LNCaP clone FGC (cell line): ENCODE measurements at regions not wholly inside any gene's neighbourhood (a gene's known extent, or its start where the extent isn't known, plus 50 kb on each side); places are given as distances from the start of the nearest gene placed in this dataset.

Experiments
- DNase-seq: peaks from one replicate; pipeline ENCODE4 v3.0.0-alpha.2; 2011; ENCODE audit warnings: low read depth
- H3K4me3 ChIP-seq: 2 replicates; pipeline ENCODE4 v1.5.1; 2011; ENCODE audit warnings: mild to moderate bottlenecking, low read depth, low read length, control low read depth
- CTCF ChIP-seq: IDR thresholded peaks from 2 replicates; pipeline ENCODE4 v1.5.1; 2012; ENCODE audit warnings: mild to moderate bottlenecking; ENCODE audit not compliant: control insufficient read depth, insufficient read depth; ENCODE audit errors: extremely low read depth

DNA sequence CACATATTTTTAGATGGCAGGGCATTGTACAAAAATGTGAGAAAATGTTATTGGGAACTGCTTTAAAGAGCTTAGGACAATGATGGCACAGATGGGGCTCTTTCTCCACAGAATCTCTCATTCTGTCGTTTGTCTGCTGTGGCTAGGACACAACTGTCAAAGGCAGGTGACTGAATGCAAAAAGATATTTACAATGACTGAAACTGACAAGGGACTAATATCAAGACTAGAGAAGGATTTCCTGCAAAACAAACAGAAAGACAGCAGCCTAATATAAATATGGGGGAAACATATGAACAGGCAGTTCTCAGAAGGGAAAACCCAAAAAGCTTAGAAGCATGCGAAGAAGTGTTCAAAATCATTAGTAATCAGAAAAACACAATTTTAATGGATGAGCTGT is 177.5 kb upstream of the AFF2 start:
- TF ChIP-seq CTCF, result no peak
- DNase-seq, result no peak
- no peak overlapping the region for H3K4me3 ChIP-seq

DNA sequence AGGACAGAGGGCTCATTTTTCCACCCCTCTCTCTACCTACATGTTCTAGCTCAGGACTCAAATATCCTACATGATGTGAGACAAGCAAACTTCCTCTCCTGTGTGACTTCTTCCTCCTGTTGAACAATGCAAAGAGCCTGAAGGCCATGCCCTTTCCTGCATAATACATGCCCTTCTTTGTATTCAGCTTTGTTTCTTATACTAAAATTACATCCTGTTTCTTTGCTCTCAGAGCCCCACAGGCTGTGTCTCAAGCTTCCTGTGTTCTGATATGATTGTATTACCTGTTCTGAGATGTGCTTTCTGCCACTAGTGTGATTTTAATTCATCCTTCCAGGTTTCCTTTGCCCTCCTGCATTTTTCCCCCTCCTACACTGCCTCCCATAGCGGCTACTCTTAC is 166.4 kb upstream of the AFF2 start:
- no peak for DNase-seq
- TF ChIP-seq CTCF, result no peak

GRCh38 chrX:148337873-148338272 is 162.5 kb upstream of the AFF2 start:
- no peak overlapping the region for H3K4me3 ChIP-seq
- no peak for DNase-seq
- TF ChIP-seq CTCF, result no peak

More for the DNA sequence above, 166.4 kb upstream of the AFF2 start:
- H3K4me3 ChIP-seq, result no peak overlapping the region

DNA sequence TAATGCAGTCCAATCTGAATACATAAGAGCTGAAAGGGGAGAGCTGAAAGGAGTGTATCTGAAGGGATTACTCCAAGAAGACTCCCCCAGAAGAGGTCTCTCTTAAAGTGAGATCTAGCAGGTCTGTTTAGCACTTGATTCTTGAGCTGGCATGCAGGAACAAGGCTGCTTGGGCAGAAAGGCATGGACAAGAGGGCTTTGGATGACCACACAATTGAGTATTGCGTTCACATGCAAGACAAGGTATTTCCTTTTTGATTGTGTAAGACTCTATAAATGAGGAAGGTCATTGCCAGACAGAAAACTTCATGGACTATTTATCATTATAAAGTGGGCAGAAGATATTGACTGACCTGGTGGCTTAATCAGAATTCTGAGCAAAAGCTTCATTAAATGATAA is 145.5 kb upstream of the AFF2 start:
- DNase-seq, result no peak

DNA sequence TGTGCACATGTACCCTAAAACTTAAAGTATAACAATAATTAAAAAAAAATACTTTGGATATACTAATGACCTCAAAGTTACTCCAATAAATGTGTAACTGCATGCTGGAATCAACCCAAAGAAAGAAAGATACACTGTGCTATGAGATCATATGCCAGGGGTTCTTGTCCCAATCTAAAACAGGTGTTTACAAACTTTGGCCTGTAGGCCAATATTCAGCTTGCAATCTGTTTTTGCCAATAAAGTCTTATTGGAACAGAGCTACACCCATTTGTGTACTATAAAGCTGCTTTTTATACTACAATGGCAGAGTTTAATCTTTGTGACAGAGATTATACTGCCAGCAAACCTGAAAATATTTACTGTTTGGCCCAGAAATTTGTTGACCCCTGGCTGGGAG is 138.8 kb upstream of the AFF2 start:
- no peak overlapping the region for H3K4me3 ChIP-seq
- DNase-seq, result no peak
- TF ChIP-seq CTCF, result no peak

More for the DNA sequence above, 145.5 kb upstream of the AFF2 start:
- TF ChIP-seq CTCF, result no peak
- H3K4me3 ChIP-seq, result no peak overlapping the region

DNA sequence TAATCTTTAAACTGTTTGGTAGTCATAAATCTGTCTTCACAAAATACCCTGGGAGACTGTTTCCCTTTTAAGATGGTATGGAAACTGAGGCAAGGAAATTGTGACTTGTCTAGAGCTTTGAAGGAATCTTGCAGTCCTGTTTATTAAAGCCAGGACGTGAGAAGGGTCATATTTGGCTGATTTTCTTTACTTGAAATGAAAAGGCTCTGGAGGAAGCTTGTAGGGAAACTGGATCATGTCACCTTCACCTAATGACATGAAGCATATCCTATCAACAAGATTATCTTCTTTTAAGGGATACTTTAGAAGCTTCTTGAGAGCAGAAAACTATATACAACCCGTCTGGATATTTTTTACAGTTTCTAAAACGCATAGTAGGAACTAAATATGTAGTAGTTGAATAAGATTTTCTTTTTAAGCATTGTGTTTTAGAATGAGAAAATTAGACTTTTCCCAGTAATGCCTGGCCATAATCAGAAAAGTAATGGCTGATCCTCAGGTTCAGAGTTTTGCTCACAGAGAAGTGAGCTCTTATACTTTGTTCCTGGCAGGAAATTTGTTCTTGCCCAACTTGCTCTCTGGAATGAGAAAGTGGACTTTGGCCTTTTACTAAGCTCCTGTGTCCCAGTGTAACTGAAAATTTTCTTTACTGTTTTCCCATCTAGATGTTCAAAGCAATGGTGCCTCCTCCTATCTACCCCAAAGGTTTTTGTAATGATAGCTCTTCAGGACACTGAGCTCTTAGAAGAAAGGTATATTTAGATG is 136.8 kb upstream of the AFF2 start:
- TF ChIP-seq CTCF, result no peak
- H3K4me3 ChIP-seq, result no peak overlapping the region
- DNase-seq, result no peak

DNA sequence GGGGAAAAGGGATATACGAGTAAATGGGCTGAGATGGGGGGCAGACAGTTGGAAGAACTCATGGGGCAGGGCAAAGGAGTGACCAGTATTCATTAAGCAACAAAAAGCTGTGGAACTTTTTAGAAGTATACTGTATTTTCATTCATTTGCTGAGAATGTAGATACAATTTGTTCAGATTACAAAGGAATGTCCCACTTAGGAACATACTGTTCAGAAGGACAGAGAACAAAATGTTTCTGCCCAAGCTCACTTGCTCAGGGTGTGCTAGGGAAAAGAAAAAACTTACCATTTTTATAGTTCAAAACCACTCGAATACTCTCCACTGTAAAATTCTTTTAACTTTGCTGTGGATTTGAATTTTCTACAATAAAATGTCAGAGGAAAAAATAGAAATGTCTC is 135.2 kb upstream of the AFF2 start:
- DNase-seq, result no peak
- H3K4me3 ChIP-seq, result no peak overlapping the region
- TF ChIP-seq CTCF, result no peak
